T-helper 1 cell treated with Interleukin-12 subunit alpha and Interleukin-12 subunit beta and Interleukin-4 antibody, amounts not matched to agents 30 μg/mL and 1 μg/mL, for 36 hours (primary cell): ENCODE measurements at regions not wholly inside any gene's neighbourhood (a gene's known extent, or its start where the extent isn't known, plus 50 kb on each side); places are given as distances from the start of the nearest gene placed in this dataset.
"Not testable (repeated sequence)": the region's sequence is repeated elsewhere in the genome, so short reads cannot be mapped to it uniquely, and the experiment has no call there.

Experiments
- H3K27ac Mint-ChIP-seq: one replicate; pipeline ENCODE4 v1.8.0; 2021; ENCODE audit warnings: mild to moderate bottlenecking, mixed read lengths
- H3K27me3 Mint-ChIP-seq: one replicate; pipeline ENCODE4 v1.8.0; 2021; ENCODE audit warnings: low read depth, mixed read lengths
- H3K36me3 Mint-ChIP-seq: one replicate; pipeline ENCODE4 v1.8.0; 2021; ENCODE audit warnings: low read depth, mixed read lengths
- H3K4me1 Mint-ChIP-seq: one replicate; pipeline ENCODE4 v1.8.0; 2021; ENCODE audit warnings: low read depth, mixed read lengths
- H3K4me3 Mint-ChIP-seq: one replicate; pipeline ENCODE4 v1.8.0; 2021; ENCODE audit warnings: mild to moderate bottlenecking, moderate library complexity, mixed read lengths
- H3K9me3 Mint-ChIP-seq: one replicate; pipeline ENCODE4 v1.8.0; 2021; ENCODE audit warnings: mixed read lengths

DNA sequence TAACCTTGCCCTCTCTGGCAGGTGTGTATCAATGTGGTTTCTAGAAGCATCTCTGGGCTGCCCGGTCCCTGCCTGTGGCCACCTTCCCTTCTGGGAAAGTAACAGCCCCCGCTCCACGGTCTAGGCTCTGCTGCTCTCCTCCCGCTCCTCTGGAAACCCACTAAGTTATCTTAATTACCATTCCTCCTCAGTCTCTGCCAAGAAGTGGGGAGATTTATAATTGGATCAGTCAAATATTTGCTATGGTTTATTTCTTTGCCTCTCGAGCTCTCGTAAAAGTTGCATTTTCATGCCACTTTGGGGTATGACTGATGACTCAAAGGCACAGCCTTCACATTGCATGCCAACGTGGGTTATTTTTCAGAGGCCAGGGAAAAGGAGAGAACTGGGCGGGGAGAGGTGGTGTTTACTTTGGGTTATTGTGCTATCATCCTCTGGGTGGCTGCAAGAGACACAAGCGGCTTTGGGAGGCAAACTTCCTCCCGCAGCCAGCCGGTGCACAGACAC is 205.3 kb upstream of the WWC1 start:
- Mint-ChIP-seq H3K9me3 (no peaks in the 10 kb centered on the region), H3K27ac (no peak overlapping the region), H3K27me3 (no peaks in the 10 kb centered on the region), H3K4me1 (no peaks in the 10 kb centered on the region), H3K4me3 (no peak overlapping the region), H3K36me3 (no peaks in the 10 kb centered on the region)

DNA sequence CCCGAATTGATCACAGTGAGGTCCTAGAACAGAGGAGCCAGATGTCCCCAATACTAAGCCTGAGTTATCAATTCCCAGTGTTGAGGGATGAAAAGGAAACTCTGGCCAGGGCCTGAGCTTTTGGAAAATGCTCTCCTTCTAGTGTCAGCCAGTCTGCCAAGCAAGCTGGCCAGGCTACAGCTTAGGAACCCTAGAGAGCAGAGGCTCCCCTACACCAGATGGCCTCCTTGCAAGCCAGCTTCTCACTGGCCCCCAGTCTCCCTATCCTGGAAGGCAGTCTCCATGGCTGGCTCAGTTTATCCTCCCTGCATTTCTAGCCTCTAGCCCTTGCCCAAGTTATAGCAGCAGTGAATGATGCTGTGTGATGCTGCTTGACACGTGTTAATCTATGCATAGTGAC is 204.7 kb upstream of the WWC1 start:
- Mint-ChIP-seq H3K27me3 (no peaks in the 10 kb centered on the region), H3K36me3 (no peaks in the 10 kb centered on the region), H3K4me1 (no peaks in the 10 kb centered on the region), H3K9me3 (no peaks in the 10 kb centered on the region), H3K4me3 (no peak overlapping the region), H3K27ac (no peak overlapping the region)

DNA sequence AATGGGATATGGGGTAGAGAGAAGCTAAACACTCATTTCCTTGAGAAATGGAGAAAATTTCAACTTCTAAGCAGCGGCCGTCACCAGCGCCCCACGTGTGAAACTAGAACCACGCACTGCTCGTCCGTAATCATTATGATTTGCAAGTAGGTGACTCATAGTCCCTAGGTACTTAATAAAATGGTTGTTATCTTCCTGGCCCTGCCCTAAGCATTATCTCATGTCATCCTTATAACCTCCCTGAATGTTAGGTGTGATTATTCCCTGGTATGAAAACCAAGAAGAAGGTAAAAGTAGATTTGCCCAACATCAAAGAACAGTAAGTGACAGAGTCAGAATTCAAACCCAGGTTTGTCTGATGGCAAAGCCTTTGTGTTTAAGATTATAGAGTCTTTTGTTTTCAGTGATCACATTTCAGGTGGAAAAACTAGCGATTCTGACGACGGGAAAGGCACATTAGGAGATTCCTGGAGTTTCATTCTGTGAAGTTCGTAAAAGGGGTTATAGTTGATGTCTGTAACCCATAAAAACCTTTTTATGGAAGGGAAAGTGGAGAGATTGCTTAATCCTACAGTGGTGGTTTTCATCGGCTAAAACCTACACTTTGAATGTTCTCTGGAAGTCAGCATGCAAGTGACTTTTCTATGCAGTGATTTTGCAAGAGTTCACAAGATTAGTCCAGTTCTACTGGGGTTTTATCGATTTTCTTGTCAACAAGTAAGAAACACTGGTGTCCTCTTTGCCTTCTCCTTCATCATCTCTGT is 202.9 kb upstream of the WWC1 start:
- Mint-ChIP-seq H3K27me3 (no peaks in the 10 kb centered on the region), H3K9me3 (no peaks in the 10 kb centered on the region), H3K4me1 (no peaks in the 10 kb centered on the region), H3K36me3 (no peaks in the 10 kb centered on the region), H3K4me3 (no peak overlapping the region), H3K27ac (no peak overlapping the region)

DNA sequence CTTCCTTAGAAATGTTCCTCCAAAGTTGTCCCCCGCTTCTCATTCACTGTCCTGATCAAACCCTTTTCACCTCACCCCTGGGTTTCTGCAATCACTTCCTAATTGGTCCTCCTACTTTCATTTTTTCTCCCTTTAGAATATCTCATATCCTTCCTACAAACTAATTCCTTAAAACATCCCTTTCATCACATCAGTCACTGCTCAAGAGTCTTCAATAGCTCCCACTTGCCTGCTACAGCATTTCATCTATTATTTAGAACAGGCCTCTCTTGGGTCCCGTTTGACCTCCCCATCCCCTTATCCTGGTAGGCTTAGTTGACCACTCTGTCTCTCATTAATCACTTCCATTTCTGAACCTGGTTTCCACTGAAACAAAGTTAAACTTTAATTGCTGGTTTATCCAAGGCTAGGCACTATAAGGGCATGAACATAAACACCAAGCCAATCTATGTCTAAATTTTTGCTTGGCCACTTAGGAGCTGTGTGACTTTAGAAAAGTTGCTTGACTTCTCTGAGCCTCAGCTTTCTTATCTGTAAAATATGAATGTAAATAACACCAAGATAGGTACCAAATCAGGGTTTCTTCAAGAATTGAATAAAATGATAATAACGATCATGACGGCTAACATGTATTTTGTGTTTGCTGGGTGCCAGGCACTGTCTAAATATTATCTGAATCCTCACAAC is 202.1 kb upstream of the WWC1 start:
- Mint-ChIP-seq H3K9me3 (no peaks in the 10 kb centered on the region), H3K27me3 (no peaks in the 10 kb centered on the region)

DNA sequence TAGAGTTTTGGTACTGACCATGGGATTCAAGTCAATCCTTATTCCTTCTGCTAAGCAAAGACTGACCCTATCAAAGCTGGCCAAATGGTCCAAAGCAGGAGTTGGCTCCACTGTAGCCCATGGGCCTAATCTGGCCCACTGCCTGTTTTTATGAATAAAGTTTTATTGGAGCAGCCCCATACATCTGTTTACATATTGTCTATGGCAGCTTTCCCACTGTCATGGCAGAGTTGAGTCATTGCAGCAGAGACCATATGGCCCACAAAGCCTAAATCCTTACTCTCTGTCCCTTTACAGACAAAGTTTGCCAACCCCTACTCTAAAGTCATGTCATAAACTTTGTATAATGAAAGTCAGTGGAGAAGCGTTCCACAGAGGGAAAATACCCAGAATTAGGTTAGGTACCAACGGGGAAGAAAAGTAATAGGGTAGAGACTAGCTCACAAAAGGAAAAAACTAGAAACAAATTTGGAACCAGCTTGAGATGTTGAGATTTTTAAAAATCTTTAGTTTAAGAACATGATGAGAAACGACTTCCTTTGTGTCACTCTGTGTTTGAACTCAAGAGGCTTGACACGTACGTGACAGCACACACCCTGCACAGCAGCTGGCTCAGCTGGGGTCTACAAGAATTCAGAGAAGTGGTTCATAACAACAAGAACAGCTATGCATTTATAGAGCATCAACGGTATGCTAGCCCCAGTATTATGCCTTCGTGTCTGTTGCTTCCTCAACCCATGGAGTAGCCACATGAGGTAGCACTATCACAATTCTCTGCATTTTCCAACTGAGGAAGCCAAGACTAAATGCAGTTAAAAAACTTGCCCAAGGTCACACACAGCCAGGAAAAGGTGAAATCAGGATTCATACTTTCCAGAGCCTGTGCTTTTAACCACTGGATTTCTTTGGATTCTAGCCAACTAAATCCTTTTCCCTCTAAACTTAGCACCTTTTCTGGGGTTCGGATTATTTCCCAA is 198.9 kb upstream of the WWC1 start:
- no peak overlapping the region for H3K4me3 Mint-ChIP-seq
- no peaks in the 10 kb centered on the region for H3K36me3 Mint-ChIP-seq
- no peaks in the 10 kb centered on the region for H3K4me1 Mint-ChIP-seq
- no peaks in the 10 kb centered on the region for H3K9me3 Mint-ChIP-seq
- H3K27me3 Mint-ChIP-seq = no peaks in the 10 kb centered on the region
- H3K27ac Mint-ChIP-seq = no peak overlapping the region

More for the DNA sequence above, 202.1 kb upstream of the WWC1 start:
- Mint-ChIP-seq H3K27ac (no peak overlapping the region), H3K4me1 (no peaks in the 10 kb centered on the region), H3K36me3 (no peaks in the 10 kb centered on the region), H3K4me3 (no peak overlapping the region)

DNA sequence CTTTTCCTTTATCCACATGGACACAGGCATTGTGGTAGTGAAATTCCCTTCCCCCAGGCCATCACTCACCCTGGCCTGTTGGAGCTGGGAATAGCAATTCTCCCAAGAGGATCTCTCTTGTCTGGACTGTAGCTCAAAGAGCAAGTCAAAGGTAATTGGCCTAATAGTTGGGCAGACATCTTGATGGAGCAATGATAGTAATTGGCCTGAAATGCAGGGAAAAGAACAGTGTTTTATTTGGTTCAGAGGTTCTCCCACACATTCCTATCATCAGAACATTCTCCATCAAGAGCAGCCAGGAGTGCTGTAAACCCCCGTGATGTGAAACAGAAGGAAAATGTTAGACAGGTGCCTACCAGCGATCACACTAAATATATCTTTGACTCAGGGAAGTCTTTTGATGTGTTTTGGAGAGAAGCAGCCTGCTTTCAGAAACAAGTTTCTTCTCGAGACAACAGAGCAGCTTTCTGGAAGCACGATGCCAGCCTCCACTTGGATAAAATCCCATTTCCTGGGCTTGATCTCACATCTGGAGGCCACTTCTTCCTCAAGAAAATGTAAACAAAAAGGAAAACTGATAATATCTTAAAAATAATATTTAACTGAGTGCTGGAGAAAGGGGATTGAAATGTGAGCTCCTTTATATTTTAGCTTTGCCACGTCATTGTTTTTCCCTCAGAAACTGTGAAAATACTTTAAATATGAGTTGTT is 198.1 kb upstream of the WWC1 start:
- H3K27me3 Mint-ChIP-seq = no peaks in the 10 kb centered on the region
- no peak overlapping the region for H3K4me3 Mint-ChIP-seq
- H3K36me3 Mint-ChIP-seq = no peaks in the 10 kb centered on the region
- no peaks in the 10 kb centered on the region for H3K9me3 Mint-ChIP-seq
- H3K27ac Mint-ChIP-seq = no peak overlapping the region
- H3K4me1 Mint-ChIP-seq = no peaks in the 10 kb centered on the region

DNA sequence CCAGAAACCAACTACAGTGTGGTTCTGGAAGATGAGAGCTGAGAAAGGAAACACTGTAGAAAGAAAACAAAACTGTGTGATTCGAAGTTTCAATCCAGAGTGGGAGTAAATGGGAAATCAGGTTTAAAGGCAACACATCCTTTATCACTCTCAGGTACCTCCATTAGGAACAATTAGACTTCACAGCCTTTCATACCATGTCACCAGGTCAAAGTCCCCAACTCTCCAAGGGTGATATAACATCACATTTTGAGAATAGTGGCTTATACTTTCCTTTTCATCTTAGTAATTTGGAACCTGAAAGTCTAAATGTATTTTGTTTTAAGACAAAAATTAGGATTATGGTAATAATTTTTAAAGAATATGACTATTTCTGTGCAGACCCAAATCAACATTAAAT is 194.9 kb upstream of the WWC1 start:
- H3K27ac Mint-ChIP-seq = no peak overlapping the region
- no peak overlapping the region for H3K4me3 Mint-ChIP-seq
- no peaks in the 10 kb centered on the region for H3K36me3 Mint-ChIP-seq
- H3K27me3 Mint-ChIP-seq = no peaks in the 10 kb centered on the region
- no peaks in the 10 kb centered on the region for H3K4me1 Mint-ChIP-seq
- no peaks in the 10 kb centered on the region for H3K9me3 Mint-ChIP-seq

DNA sequence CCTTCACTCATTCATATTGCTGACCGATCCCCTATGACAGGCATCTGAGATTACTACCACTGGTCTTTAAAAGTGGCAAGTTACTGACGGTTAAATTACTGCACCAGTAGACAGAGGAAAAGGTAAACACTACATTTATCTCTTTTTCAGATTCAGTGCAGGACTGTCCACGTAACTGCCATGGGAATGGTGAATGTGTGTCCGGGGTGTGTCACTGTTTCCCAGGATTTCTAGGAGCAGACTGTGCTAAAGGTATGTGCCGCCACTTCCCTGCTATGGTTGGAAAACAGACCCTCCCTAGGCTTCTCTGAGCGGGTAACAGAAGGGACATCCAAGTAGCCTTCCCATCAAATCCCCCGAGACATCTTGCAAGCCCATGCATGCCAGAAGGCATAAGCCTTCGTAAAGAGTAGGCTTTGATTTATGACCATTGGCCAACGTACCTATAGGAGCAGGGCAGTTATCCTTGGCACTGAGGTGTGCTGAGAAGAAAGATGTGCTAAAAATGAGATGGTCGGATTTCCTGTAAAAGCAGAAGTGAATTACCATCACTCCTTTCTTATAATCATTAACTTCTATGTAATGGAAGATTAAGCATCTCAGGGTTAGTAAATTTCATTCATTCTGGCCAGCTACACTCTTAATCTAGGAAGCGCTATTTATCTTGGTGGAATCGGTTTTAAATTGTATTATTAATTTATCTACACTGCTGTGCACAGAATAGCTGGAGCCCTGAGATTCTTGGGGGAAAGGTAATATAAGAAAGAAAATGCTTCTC is 193.4 kb upstream of the WWC1 start:
- no peak overlapping the region for H3K27ac Mint-ChIP-seq
- no peaks in the 10 kb centered on the region for H3K4me1 Mint-ChIP-seq
- H3K27me3 Mint-ChIP-seq = no peaks in the 10 kb centered on the region
- H3K4me3 Mint-ChIP-seq = no peak overlapping the region
- H3K9me3 Mint-ChIP-seq = no peaks in the 10 kb centered on the region
- no peaks in the 10 kb centered on the region for H3K36me3 Mint-ChIP-seq

DNA sequence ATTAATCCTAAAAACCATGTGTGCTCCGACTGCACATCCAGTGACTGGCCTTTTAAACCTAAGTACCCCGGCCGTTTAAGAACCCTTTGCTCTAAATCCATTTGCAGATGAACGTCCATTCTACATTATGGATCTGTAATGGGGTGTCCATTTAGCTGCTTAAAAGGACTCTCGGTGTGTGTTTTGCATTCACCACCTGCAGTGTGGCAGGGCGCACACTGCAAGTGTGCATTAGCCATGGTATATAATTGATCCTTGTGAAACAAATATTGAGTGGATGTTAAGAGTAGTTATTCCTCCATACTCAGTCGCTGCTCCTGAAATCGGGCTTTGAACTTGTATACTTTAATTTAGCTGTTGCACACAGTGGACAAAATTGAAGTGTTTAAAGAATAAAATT is 190.1 kb upstream of the WWC1 start:
- Mint-ChIP-seq H3K4me1 (no peaks in the 10 kb centered on the region), H3K27me3 (no peaks in the 10 kb centered on the region), H3K4me3 (no peak overlapping the region), H3K27ac (no peak overlapping the region), H3K36me3 (no peaks in the 10 kb centered on the region), H3K9me3 (no peaks in the 10 kb centered on the region)

DNA sequence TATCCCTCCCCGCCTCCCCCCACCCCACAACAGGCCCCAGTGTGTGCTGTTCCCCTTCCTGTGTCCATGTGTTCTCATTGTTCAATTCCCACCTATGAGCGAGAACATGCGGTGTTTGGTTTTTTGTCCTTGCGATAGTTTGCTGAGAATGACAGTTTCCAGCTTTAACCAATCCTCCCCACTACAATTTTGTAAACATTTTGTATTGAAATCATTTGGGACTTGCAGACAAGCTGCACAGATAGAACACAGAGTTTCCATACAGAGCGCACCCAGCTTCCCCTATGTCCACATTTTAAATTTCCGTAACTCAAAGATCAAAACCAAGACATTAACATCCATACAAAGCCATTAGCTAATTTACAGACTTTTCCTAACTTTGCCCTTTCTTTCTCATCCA is 188.4 kb upstream of the WWC1 start:
- not testable (repeated sequence) for H3K27ac Mint-ChIP-seq, H3K4me3 Mint-ChIP-seq, H3K9me3 Mint-ChIP-seq, H3K36me3 Mint-ChIP-seq, H3K4me1 Mint-ChIP-seq, H3K27me3 Mint-ChIP-seq

DNA sequence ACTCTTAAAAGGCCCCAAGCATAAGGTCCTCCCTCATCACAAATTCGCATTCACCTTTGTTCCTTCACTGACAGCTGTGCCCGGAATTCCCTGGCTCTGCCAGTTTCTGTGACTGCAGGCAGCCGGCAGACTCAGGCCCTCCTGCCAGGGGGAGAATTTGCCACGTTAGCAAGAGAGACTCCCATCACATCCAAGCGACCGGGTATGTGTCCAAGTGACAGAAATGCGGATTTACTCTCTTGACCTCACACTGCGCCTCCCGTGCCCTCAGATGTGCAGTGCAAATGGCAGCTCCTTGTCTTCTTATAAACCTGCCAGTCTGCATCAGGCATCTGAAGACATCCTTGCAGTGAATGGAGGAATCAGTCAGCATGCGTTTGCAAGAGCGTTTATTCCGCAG is 187.1 kb upstream of the WWC1 start:
- H3K27ac Mint-ChIP-seq = no peak overlapping the region
- no peaks in the 10 kb centered on the region for H3K9me3 Mint-ChIP-seq
- no peaks in the 10 kb centered on the region for H3K27me3 Mint-ChIP-seq
- H3K36me3 Mint-ChIP-seq = no peaks in the 10 kb centered on the region
- no peaks in the 10 kb centered on the region for H3K4me1 Mint-ChIP-seq
- H3K4me3 Mint-ChIP-seq = no peak overlapping the region

DNA sequence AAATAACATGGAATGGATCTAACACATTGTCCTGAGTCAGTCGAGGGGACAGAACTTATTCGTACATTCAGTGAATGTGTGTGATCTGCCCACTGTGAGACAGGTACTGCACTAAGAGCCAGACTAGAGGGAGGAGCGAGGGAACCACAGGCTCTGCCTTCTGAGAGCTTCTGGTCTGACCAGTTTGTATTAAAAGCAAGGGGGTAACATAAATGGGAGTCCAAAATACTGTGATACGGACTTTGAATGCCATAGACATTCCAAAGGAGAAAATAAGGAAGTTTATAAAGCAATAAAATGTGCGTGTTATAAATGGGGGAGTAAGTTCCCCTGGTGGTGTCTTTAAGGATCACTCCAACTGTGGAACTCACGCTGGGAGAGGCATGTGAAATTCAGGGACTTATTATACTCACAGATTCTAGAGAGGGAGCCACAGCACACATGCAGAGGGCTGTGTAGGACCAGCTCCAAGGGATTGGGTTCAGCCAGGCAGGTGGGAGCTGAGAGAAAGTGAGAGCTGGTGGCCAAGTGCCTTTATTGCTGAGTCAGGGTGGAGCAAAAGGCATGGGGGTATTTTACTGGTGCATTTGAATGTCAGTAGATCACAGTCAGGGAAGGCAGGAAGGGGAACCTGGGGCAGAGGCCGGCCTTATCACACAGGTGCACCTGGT is 186.5 kb upstream of the WWC1 start:
- Mint-ChIP-seq H3K36me3 (no peaks in the 10 kb centered on the region), H3K27ac (no peak overlapping the region), H3K4me3 (no peak overlapping the region), H3K9me3 (no peaks in the 10 kb centered on the region), H3K4me1 (no peaks in the 10 kb centered on the region), H3K27me3 (no peaks in the 10 kb centered on the region)
